Activated CD4-positive, alpha-beta T cell treated with anti-CD3 and anti-CD28 coated beads, Interleukin-2, Interleukin-4, amounts not matched to agents 100 ng/mL and 50 ng/mL, durations not matched to agents 16 hours and 8 hours (primary cell): ENCODE measurements at regions not wholly inside any gene's neighbourhood (a gene's known extent, or its start where the extent isn't known, plus 50 kb on each side); places are given as distances from the start of the nearest gene placed in this dataset.
"Not testable (repeated sequence)": the region's sequence is repeated elsewhere in the genome, so short reads cannot be mapped to it uniquely, and the experiment has no call there.

Experiments used
- DNase-seq: peaks from one replicate; pipeline ENCODE4 v3.0.0-alpha.2; 2020; ENCODE audit warnings: low spot score

GRCh38 chr12:91672130-91672529 lies 473.5 kb downstream of the BTG1 start:
- DNase-seq, result no peak

DNA sequence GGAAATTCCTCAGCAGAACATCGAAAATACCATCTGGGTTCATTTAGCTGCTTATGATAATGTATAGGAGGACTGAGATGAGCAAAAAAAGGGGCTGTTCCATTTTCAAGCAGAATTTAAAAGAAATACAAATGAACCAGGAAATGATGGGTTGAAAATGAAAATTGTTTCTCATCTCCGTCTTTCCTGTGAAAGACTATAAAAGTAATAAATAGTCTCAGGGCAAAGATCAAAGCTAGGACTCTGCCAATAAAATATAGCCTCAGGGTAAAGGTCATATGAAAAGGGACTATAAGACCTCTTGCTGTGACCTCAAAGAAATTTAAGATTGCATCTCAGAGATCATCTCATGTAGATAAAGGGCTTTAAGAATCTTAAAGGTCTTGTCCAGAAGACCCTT lies 478.0 kb downstream of the BTG1 start:
- no peak for DNase-seq

GRCh38 chr12:91663744-91664143 lies 481.1 kb upstream of the DCN start:
- DNase-seq, result no peak

DNA sequence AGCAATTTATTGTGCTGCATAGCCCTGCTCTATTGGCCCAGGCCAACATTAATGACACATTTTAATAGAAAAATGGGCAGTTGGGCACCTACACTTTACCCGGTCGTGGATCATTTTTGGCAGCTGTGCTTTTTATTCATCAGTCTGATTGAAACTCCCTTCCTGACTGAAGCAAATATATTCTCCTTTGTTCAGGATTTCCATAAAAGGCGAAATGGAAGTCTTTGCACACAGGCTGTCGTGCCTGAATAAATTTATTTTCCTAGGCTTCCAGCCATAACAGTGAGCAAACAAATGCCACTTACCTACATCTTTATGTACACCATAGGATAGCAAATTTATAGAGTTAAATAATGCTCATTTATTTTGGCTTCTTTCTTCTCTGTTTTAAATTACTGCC lies 480.7 kb upstream of the DCN start:
- DNase-seq, result no peak

GRCh38 chr12:91662021-91662420 lies 479.4 kb upstream of the DCN start:
- no peak for DNase-seq

GRCh38 chr12:91657032-91657431 lies 474.4 kb upstream of the DCN start:
- DNase-seq, result no peak

DNA sequence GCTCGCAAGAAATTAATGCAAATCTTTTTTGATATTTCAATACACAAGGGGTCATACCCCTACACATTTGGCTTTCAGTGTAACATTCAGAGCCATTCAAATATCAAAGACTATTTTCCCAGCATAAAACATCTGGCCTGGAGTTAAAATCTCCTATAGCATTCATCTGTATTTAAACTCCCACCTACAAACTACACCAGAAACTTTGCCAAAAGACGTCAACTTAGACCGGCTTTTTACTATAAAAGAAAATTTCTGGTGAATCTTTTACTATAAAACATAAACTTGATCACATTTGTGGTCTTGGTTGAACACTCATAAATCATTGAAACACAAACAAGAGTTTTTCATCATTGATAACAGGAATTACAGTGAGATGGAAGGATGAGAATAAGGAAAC lies 473.3 kb upstream of the DCN start:
- DNase-seq, result no peak

GRCh38 chr12:91654087-91654486 lies 471.5 kb upstream of the DCN start:
- DNase-seq, result no peak

GRCh38 chr12:91651728-91652127 lies 469.1 kb upstream of the DCN start:
- DNase-seq, result no peak

GRCh38 chr12:91643763-91644162 lies 461.1 kb upstream of the DCN start:
- no peak for DNase-seq

GRCh38 chr12:91640021-91640420 lies 457.4 kb upstream of the DCN start:
- no peak for DNase-seq

DNA sequence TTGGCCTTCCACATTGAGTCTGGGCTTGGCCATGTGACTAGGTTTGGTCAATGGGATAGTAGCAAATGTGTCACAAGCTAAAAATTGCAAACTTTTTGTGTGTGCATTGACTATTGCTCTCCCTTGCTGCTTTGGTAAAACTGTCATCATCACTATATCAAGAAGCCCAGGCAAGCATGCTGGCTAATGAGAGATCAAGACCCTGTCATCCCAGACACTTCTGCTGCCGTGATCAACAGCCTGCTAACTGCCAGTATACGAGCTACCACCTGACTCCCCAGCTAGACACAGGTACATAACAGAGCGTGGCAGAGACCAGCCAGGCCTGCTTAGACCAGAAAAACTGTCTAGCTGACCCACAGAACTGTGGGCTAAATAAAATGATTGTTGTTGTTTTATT lies 456.7 kb upstream of the DCN start:
- no peak for DNase-seq

DNA sequence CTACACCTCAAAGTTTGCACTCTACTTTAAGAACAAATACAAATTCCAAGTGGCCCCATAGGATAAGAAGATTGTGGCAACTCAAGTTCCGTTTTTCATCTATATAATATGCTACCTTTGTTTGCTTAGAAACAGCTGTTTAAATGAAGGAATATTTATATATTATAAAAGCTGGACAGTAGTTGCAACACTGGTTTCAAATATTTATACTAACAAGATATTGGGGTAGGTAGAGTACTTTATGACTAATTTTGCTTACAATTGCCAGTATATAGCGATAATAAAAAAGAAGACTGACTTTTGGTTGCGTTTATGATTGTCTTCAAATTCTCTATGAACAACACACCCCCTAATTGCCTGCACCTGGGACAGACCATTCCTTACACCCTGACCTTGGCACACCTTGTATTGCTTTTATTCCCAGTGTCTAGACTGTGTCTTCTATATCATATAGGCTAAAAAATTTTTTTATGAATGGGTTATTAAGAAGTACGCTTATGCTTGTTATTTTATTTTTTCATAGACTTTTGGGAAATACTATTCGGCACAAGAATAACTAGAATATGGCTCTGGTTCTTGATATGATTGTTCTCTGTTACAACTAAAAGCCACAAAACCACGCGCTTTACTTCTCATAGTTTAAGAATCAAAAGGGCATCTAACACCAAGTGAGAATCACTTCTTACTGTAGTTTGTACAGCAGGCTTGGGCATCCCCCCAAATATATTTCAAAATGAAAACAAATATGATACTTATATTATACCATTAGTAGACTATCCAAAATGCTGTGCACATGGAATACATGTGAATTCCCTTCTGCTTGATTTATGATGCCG lies 455.4 kb upstream of the DCN start:
- DNase-seq, result no peak

DNA sequence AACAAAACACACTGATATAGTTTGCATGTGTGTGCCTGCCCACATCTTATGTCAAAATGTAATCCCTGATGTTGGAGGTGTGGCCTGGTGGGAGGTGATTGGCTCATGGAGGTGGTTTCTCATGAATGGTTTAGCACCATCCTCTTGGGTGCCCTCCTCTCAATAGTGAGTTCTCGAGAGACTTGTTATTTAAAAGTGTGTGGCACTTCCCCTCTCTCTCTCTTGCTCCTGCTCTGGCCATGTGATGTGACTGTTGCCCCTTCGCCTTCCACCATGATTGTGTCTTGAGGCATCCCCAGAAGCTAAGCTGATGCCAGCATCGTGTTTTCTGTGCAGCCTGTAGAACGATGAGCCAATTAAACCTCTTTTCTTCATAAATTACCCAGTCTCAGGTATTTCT lies 454.1 kb upstream of the DCN start:
- no peak for DNase-seq

- not testable (repeated sequence) for DNase-seq
Observed at GRCh38 chr12:91634386-91634713, 451.7 kb upstream of the DCN start.

- DNase-seq, result no peak
Observed at GRCh38 chr12:91633734-91634357, 451.2 kb upstream of the DCN start.

DNA sequence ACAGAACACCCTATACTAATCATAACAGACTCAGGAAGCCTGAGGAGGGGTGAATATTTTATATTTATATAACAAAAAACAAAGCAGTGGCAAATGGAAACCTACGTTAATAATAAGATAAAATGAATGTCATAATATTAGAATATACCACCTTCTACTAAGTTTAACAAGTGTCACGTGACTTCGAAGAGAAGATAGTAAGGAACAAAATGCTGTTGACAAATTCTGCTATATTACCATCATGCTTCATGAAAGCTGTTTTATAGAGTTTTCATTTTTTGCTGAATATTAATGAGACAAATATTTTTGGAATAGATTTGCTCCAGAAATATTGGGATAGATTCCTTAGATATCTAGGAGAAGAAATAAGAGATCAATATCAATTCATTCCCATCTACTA lies 450.6 kb upstream of the DCN start:
- no peak for DNase-seq

GRCh38 chr12:91632042-91632786 lies 449.6 kb upstream of the DCN start:
- DNase-seq, result no peak

DNA sequence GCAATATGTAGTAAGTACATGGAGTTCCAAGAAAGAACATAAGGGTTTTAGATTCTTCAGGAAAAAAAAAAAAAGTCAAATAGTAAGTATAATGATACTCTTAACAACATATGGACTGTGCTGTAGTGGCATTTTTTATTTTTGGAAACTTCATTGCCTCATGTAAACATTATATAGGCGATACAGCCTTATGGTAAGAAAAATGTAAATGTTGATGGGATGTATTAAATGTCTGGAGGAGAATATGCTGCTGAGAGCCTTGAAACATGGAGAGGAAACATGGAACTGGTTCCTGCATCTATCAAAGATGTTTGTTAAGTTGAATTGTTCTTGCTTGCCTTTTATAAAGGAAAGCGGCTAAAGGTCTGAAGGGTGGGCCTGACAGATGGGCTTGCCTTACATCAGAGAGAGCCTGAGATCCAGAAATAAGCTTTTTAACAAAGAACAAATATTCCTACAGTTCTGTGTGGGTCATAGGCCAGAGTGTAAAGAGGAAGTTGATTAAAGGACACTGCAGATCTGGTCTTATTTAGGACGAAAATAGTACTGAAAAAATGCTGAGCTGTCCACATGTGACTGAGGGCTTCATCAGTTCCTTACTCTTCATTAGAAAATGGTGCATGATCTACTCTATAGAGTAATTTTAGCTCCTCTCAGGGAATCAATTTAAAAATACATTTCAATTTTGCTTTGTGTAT lies 448.1 kb upstream of the DCN start:
- DNase-seq, result no peak

DNA sequence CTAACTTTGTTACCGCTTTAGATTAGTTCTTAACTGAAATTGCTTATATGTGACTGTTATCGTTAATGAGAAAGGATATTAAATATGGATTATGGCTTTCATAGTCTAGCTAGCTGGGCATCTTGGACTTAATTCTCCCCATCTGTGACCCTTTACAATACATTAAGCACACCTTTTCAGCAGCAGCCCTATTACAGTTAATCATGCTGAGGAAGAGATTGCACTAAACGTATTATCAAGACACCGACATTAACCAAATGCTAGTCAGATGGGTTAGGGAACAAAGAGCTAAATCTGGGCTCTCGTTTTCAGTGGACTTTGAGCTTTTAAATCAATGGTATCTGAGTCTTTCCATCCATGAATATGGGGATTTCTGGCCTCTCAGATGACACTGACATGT lies 447.5 kb upstream of the DCN start:
- DNase-seq, result no peak

DNA sequence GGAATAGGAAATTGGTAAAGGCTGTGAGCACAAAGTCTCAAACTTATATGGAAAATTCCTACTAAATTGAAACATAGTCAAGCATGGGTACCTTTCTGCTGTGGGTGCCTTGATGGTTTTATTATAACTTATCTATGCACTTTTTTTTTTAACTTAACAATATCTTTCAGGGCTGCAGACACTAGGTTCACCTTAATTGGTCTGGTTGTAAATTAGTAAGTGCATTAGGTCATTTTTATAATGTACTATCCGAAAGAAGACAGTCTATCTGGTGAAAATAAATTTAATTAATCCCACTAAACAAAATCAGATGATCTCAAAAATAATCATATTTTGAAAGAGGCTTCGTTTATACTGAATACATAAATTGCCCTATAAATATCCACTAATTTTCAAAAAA lies 446.8 kb upstream of the DCN start:
- DNase-seq, result no peak

GRCh38 chr12:91628656-91629055 lies 446.0 kb upstream of the DCN start:
- no peak for DNase-seq

- DNase-seq, result no peak
Observed at GRCh38 chr12:91627225-91627624, 444.6 kb upstream of the DCN start.
